Prostate gland (tissue), 2 donors: ENCODE measurements at regions not wholly inside any gene's neighbourhood (a gene's known extent, or its start where the extent isn't known, plus 50 kb on each side); places are given as distances from the start of the nearest gene placed in this dataset.

Source experiments
- DNase-seq: peaks from one replicate; pipeline ENCODE4 v3.0.0-alpha.2; 2019; ENCODE audit warnings: low spot score
- H3K27ac ChIP-seq, 2 donors: fragments of 200-600 bp; sonication (generic); 2 replicates each; pipeline ENCODE4 v1.5.1; 2017 to 2019
- H3K27me3 ChIP-seq: fragments of 200-600 bp; sonication (generic); replicated peaks from 2 replicates; pipeline ENCODE4 v1.5.1; 2019; ENCODE audit not compliant: insufficient read depth
- H3K36me3 ChIP-seq, 2 donors: fragments of 200-600 bp; sonication (generic); 1 replicate in 1 of 2; 2 replicates in 1 of 2; pipeline versions ENCODE4 v1.5.1 to v1.8.1; 2017 to 2019
- H3K4me1 ChIP-seq: fragments of 200-600 bp; sonication (generic); replicated peaks from 2 replicates; pipeline ENCODE4 v1.5.1; 2019
- H3K4me3 ChIP-seq, 2 donors: fragments of 200-600 bp; sonication (generic); 2 replicates each; pipeline ENCODE4 v1.5.1; 2017 to 2019
- H3K9me3 ChIP-seq: fragments of 200-600 bp; sonication (generic); 2 replicates; pipeline ENCODE4 v1.5.1; 2017
- CTCF ChIP-seq, 4 experiments: fragments of 200-600 bp in 2 of 4; fragments of 450-650 bp in 2 of 4; sonication (generic) in 2 of 4; IDR thresholded peaks; 1 replicate in 3 of 4; 2 replicates in 1 of 4; pipeline ENCODE4 v1.5.1; 2016 to 2019; ENCODE audit warnings: antibody characterized with exemption in 4 of 4, mild to moderate bottlenecking in 2 of 4, moderate library complexity in 2 of 4
- POLR2A ChIP-seq: fragments of 450-650 bp; IDR thresholded peaks from one replicate; pipeline ENCODE4 v1.6.1; 2016; ENCODE audit warnings: antibody characterized with exemption, mild to moderate bottlenecking
- POLR2AphosphoS5 ChIP-seq: sonication (generic); formaldehyde crosslinking; IDR thresholded peaks from one replicate; pipeline ENCODE4 v1.6.1; 2017; ENCODE audit warnings: antibody characterized with exemption
- WGBS: methylation state at CpG from one replicate; pipeline ENCODE4 v1.1.5; 2018; 5-methylcytosine and 5-hydroxymethylcytosine counted together
- intact Hi-C: fragments of 100-400 bp; cut with DNase I; formaldehyde crosslinking; loops from one replicate; pipeline ENCODE4 v1.14.2; 2022

- no peak for DNase-seq
- no peak overlapping the region for H3K4me3 ChIP-seq
- peaks cover 4% of the 10 kb centered on the region for H3K27me3 ChIP-seq
- no peaks in the 10 kb centered on the region for H3K4me1 ChIP-seq
- no peaks in the 10 kb centered on the region for H3K36me3 ChIP-seq
- no peaks in the 10 kb centered on the region for H3K9me3 ChIP-seq
- WGBS, result 52% methylated on average over 12 of the region's 12 CpGs
- TF ChIP-seq CTCF (IDR thresholded peaks at IDR 0.05), result no peak
- no peak for TF ChIP-seq POLR2AphosphoS5
- no peak for TF ChIP-seq POLR2A
- intact Hi-C loops, result no loop called here
- no peak overlapping the region for H3K27ac ChIP-seq
These were observed 214.8 kb downstream of the MATN1 start for GRCh38 chr1:30508611-30509010.

- intact Hi-C loops, result no loop called here
- TF ChIP-seq CTCF (IDR thresholded peaks at IDR 0.05) (no peak), POLR2A (no peak), POLR2AphosphoS5 (no peak)
- Histone ChIP-seq H3K4me3 (no peak overlapping the region), H3K27ac (no peak overlapping the region), H3K9me3 (no peaks in the 10 kb centered on the region), H3K4me1 (no peaks in the 10 kb centered on the region), H3K27me3 (peaks cover 4% of the 10 kb centered on the region), H3K36me3 (no peaks in the 10 kb centered on the region)
- WGBS, result 85% methylated on average over 3 of the region's 3 CpGs
- no peak for DNase-seq
These were observed 215.3 kb downstream of the MATN1 start for GRCh38 chr1:30508175-30508448.

- Histone ChIP-seq H3K36me3 (no peaks in the 10 kb centered on the region), H3K4me1 (no peaks in the 10 kb centered on the region), H3K9me3 (no peaks in the 10 kb centered on the region), H3K4me3 (no peak overlapping the region), H3K27ac (no peak overlapping the region), H3K27me3 (peaks cover 4% of the 10 kb centered on the region)
- DNase-seq, result no peak
- 64% methylated on average over 11 of the region's 11 CpGs for WGBS
- intact Hi-C loops, result no loop called here
- TF ChIP-seq POLR2AphosphoS5 (no peak), CTCF (IDR thresholded peaks at IDR 0.05) (no peak), POLR2A (no peak)
These were observed 215.8 kb downstream of the MATN1 start for GRCh38 chr1:30507401-30508174.

- Histone ChIP-seq H3K27me3 (peaks cover 4% of the 10 kb centered on the region), H3K36me3 (no peaks in the 10 kb centered on the region), H3K4me1 (no peaks in the 10 kb centered on the region), H3K4me3 (no peak overlapping the region), H3K9me3 (no peaks in the 10 kb centered on the region), H3K27ac (no peak overlapping the region)
- TF ChIP-seq POLR2AphosphoS5, result no peak
- no peak for TF ChIP-seq POLR2A
- TF ChIP-seq CTCF (IDR thresholded peaks at IDR 0.05), result no peak
- 97% methylated on average over 2 of the region's 2 CpGs for WGBS
- no peak for DNase-seq
- intact Hi-C loops, result no loop called here
These were observed 216.4 kb downstream of the MATN1 start for GRCh38 chr1:30507016-30507312.

GRCh38 chr1:30506291-30507015, 216.9 kb downstream of the MATN1 start:
- TF ChIP-seq POLR2A (no peak), POLR2AphosphoS5 (no peak), CTCF (IDR thresholded peaks at IDR 0.05) (no peak)
- Histone ChIP-seq H3K4me3 (no peak overlapping the region), H3K36me3 (no peaks in the 10 kb centered on the region), H3K9me3 (no peaks in the 10 kb centered on the region), H3K27ac (no peak overlapping the region), H3K4me1 (no peaks in the 10 kb centered on the region), H3K27me3 (peaks cover 4% of the 10 kb centered on the region)
- 67% methylated on average over 10 of the region's 10 CpGs for WGBS
- no peak for DNase-seq
- intact Hi-C loops, result no loop called here
